ENCODE measurements at regions not wholly inside any gene's neighbourhood (a gene's known extent, or its start where the extent isn't known, plus 50 kb on each side); places are given as distances from the start of the nearest gene placed in this dataset.

DNA sequence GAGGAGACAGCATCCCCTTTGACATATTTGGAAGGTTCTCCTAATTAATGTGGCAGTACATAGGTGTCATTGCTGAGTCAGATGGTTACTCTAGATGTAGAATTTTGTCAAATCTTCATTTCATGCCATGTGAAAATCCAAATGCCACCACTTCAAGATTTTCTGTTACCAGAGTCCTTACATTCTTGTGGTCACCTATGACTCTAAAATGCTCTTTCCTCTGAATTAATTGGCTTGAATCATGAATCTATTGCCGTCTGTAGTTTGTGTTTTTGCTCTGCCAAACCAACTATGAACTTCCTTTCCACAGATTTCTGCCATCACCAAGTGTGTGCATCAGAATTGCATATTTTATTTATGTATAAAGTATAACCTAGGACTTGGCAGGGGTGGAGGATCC is 269.4 kb upstream of the ZPLD1 start:
- H3K36me3 ChIP-seq (ENCODE audit: control insufficient read depth in 1 of 2, insufficient read depth in 2 of 2, low read length in 2 of 2) = no peaks in the 10 kb centered on the region
- ATAC-seq (no peak), DNase-seq (ENCODE audit: low read depth, low spot score) (no peak)
- no peaks in the 10 kb centered on the region for H3K4me1 ChIP-seq (ENCODE audit: control insufficient read depth in 1 of 2, insufficient read depth in 2 of 2, low read length in 2 of 2)
- H3K79me2 ChIP-seq (ENCODE audit: insufficient read depth, low read length) = no peaks in the 10 kb centered on the region
- no peaks in the 10 kb centered on the region for H4K20me1 ChIP-seq (ENCODE audit: insufficient read depth)
- no peak overlapping the region for H3K9ac ChIP-seq (ENCODE audit: low read length)
- H3K4me3 ChIP-seq (replicated peaks in 1 of 2; ENCODE audit: low read depth in 1 of 2, low read length in 2 of 2) = no peak overlapping the region
- POLR2A ChIA-PET = no interaction called here
- H3K27me3 ChIP-seq (ENCODE audit: insufficient read depth, low read length) = no peaks in the 10 kb centered on the region
- CTCF ChIA-PET = no interaction called here
- BruUV-seq (replicated peaks) = no TSS peak
- no peak overlapping the region for H3K4me2 ChIP-seq (ENCODE audit: low read length)
- RAD21 ChIA-PET (ENCODE audit: low non-redundant PET in 1 of 2, low total read pairs in 2 of 2, uncharacterized antibody in 2 of 2, unreplicated experiment in 2 of 2) = no interaction called here
- intact Hi-C loops (cut with micrococcal nuclease) = no loop called here
- H3K9me2 ChIP-seq (ENCODE audit: insufficient read depth) = no peaks in the 10 kb centered on the region
- H3K9me3 ChIP-seq (ENCODE audit: control insufficient read depth in 1 of 2, insufficient read depth in 1 of 2, low read depth in 1 of 2, low read length in 2 of 2) = no peaks in the 10 kb centered on the region
- H2AFZ ChIP-seq (ENCODE audit: low read depth, low read length, poor library complexity, severe bottlenecking) = no peak overlapping the region
- TF ChIP-seq CBX3 (IDR thresholded peaks at IDR 0.05; ENCODE audit: low read depth) = no peak
- TF ChIP-seq, protein P1, sequence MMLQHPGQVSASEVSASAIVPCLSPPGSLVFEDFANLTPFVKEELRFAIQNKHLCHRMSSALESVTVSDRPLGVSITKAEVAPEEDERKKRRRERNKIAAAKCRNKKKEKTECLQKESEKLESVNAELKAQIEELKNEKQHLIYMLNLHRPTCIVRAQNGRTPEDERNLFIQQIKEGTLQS (IDR thresholded peaks at IDR 0.05) = no peak
- TF ChIP-seq YY1 (IDR thresholded peaks at IDR 0.05; ENCODE audit: extremely low read depth, insufficient replicate concordance, low read depth, low read length) = no peak
- TF ChIP-seq ZFX (IDR thresholded peaks at IDR 0.05) = no peak
- TF ChIP-seq JUND (IDR thresholded peaks at IDR 0.05) = no peak
- TF ChIP-seq REST (IDR thresholded peaks at IDR 0.05; ENCODE audit: low read depth) = no peak
- TF ChIP-seq EZH2 (IDR thresholded peaks at IDR 0.05) = no peak
- H3K27ac ChIP-seq (ENCODE audit: low read depth, low read length) = no peak overlapping the region

All from HCT116 (cell line).